Progenitor cell of endocrine pancreas (in vitro differentiated cells): ENCODE measurements at regions not wholly inside any gene's neighbourhood (a gene's known extent, or its start where the extent isn't known, plus 50 kb on each side); places are given as distances from the start of the nearest gene placed in this dataset.

Source experiments
- DNase-seq: peaks from one replicate; pipeline ENCODE4 v3.0.0; 2021; ENCODE audit warnings: low spot score; ENCODE audit not compliant: unreplicated experiment
- H3K27ac Mint-ChIP-seq: 2 replicates; pipeline ENCODE4 v1.8.0; 2021; ENCODE audit warnings: mild to moderate bottlenecking, moderate library complexity, mixed read lengths
- H3K27me3 Mint-ChIP-seq: 2 replicates; pipeline ENCODE4 v1.8.0; 2021; ENCODE audit warnings: mixed read lengths
- H3K36me3 Mint-ChIP-seq: 2 replicates; pipeline ENCODE4 v1.8.0; 2022; ENCODE audit warnings: mixed read lengths; ENCODE audit not compliant: insufficient read depth
- H3K4me1 Mint-ChIP-seq: 2 replicates; pipeline ENCODE4 v1.8.0; 2021; ENCODE audit warnings: low read depth, mixed read lengths
- H3K4me3 Mint-ChIP-seq: 2 replicates; pipeline ENCODE4 v1.8.0; 2021; ENCODE audit warnings: low read depth, mild to moderate bottlenecking, moderate library complexity, mixed read lengths
- H3K9me3 Mint-ChIP-seq: 2 replicates; pipeline ENCODE4 v1.8.0; 2021; ENCODE audit warnings: low read depth, mixed read lengths
- TF ChIP-seq, protein P1 (sequence below): fragments of 200-600 bp; sonication (generic); IDR thresholded peaks from one replicate; pipeline ENCODE4 v1.5.0; 2021; ENCODE audit warnings: antibody characterized with exemption, mild to moderate bottlenecking; ENCODE audit not compliant: unreplicated experiment

GRCh38 chr6:155980014-155980767 is 524.6 kb upstream of the NOX3 start:
- Mint-ChIP-seq H3K4me1 (no peaks in the 10 kb centered on the region), H3K4me3 (no peak overlapping the region), H3K9me3 (no peaks in the 10 kb centered on the region), H3K27me3 (peaks cover 3% of the 10 kb centered on the region), H3K36me3 (no peaks in the 10 kb centered on the region), H3K27ac (no peak overlapping the region)
- TF ChIP-seq, protein P1, sequence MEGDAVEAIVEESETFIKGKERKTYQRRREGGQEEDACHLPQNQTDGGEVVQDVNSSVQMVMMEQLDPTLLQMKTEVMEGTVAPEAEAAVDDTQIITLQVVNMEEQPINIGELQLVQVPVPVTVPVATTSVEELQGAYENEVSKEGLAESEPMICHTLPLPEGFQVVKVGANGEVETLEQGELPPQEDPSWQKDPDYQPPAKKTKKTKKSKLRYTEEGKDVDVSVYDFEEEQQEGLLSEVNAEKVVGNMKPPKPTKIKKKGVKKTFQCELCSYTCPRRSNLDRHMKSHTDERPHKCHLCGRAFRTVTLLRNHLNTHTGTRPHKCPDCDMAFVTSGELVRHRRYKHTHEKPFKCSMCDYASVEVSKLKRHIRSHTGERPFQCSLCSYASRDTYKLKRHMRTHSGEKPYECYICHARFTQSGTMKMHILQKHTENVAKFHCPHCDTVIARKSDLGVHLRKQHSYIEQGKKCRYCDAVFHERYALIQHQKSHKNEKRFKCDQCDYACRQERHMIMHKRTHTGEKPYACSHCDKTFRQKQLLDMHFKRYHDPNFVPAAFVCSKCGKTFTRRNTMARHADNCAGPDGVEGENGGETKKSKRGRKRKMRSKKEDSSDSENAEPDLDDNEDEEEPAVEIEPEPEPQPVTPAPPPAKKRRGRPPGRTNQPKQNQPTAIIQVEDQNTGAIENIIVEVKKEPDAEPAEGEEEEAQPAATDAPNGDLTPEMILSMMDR, result no peak
- no peak for DNase-seq

GRCh38 chr6:155975506-155975905 is 519.9 kb upstream of the NOX3 start:
- Mint-ChIP-seq H3K9me3 (no peaks in the 10 kb centered on the region), H3K4me1 (peaks cover 5% of the 10 kb centered on the region), H3K36me3 (no peaks in the 10 kb centered on the region), H3K27me3 (peaks cover 3% of the 10 kb centered on the region), H3K4me3 (no peak overlapping the region), H3K27ac (no peak overlapping the region)
- TF ChIP-seq, protein P1, result no peak
- no peak for DNase-seq

- Mint-ChIP-seq H3K4me1 (peaks cover 5% of the 10 kb centered on the region), H3K36me3 (no peaks in the 10 kb centered on the region), H3K27ac (peak overlapping the region; percentile 60), H3K9me3 (no peaks in the 10 kb centered on the region), H3K27me3 (peaks cover 3% of the 10 kb centered on the region), H3K4me3 (no peak overlapping the region)
- no peak for DNase-seq
- TF ChIP-seq, protein P1, result no peak
These were observed 519.2 kb upstream of the NOX3 start for GRCh38 chr6:155974811-155975323.

GRCh38 chr6:155974359-155974758 is 518.7 kb upstream of the NOX3 start:
- H3K27me3 Mint-ChIP-seq, result peaks cover 3% of the 10 kb centered on the region
- no peak overlapping the region for H3K4me3 Mint-ChIP-seq
- H3K4me1 Mint-ChIP-seq, result peaks cover 5% of the 10 kb centered on the region
- H3K27ac Mint-ChIP-seq, result no peak overlapping the region
- no peak for DNase-seq
- TF ChIP-seq, protein P1, result no peak
- H3K9me3 Mint-ChIP-seq, result no peaks in the 10 kb centered on the region
- H3K36me3 Mint-ChIP-seq, result no peaks in the 10 kb centered on the region

DNA sequence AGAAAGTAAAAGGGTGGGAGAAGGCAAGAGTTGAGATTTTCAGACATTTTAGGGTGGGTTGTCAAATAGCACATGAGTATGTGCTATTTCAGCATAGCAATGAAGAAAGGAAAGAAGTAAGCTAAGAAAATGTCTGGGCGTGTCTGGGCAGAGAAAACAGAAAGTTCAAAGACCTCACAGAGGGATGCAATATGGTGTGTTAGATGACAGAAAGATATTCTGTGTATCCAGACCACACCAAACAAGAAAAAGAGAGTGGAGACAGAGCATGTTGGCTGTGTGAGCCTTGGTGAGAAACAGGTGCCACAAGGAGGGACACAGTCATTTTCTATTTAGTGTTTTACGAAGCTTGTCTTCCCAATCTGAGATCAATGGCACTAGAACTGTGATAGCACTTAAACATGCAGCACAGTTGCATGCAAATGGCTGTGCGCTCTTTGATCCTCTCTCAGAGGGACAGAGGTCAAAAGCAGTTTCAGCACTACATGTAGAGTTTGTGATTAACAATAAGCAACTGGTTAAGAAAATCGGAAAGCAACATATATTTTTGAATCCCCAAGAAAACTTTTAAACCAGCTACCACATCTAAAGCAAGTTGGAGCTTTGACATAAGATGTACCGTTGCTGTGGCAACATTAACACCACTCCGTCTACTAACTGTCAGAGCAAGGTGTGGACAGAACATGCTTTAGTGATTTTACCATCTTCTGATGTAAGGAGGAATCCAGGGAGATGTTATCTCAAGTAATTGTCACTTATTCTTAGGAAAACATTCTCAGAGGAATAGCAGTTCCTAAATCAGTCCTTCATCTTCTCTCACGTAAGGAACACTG is 515.5 kb upstream of the NOX3 start:
- Mint-ChIP-seq H3K4me1 (peaks cover 5% of the 10 kb centered on the region), H3K9me3 (peaks cover 3% of the 10 kb centered on the region), H3K36me3 (no peaks in the 10 kb centered on the region), H3K4me3 (no peak overlapping the region), H3K27ac (no peak overlapping the region), H3K27me3 (no peaks in the 10 kb centered on the region)
- DNase-seq, result no peak
- TF ChIP-seq, protein P1, result no peak
